ENCODE measurements at regions not wholly inside any gene's neighbourhood (a gene's known extent, or its start where the extent isn't known, plus 50 kb on each side); places are given as distances from the start of the nearest gene placed in this dataset.

- no peak for DNase-seq (ENCODE audit: low spot score)
- Histone ChIP-seq H3K27ac (no peak overlapping the region), H3K4me3 (no peak overlapping the region)
- no peak for TF ChIP-seq CTCF (IDR thresholded peaks at IDR 0.05)
Measured at GRCh38 chr12:115062741-115063140, 378.8 kb upstream of the TBX3 start.

GRCh38 chr12:115060477-115061168 lies 376.6 kb upstream of the TBX3 start:
- no peak for DNase-seq (ENCODE audit: low spot score)
- Histone ChIP-seq H3K27ac (no peak overlapping the region), H3K4me3 (no peak overlapping the region)
- TF ChIP-seq CTCF (IDR thresholded peaks at IDR 0.05): no peak

- Histone ChIP-seq H3K4me3 (no peak overlapping the region), H3K27ac (no peak overlapping the region)
- no peak for DNase-seq (ENCODE audit: low spot score)
- no peak for TF ChIP-seq CTCF (IDR thresholded peaks at IDR 0.05)
Measured at GRCh38 chr12:115057445-115057844, 373.5 kb upstream of the TBX3 start.

- no peak for TF ChIP-seq CTCF (IDR thresholded peaks at IDR 0.05)
- H3K27ac ChIP-seq: no peak overlapping the region
- DNase-seq (ENCODE audit: low spot score): no peak
- no peak overlapping the region for H3K4me3 ChIP-seq
Measured at GRCh38 chr12:115051378-115051777, 367.4 kb upstream of the TBX3 start.

GRCh38 chr12:115049614-115050013 lies 365.6 kb upstream of the TBX3 start:
- TF ChIP-seq CTCF (IDR thresholded peaks at IDR 0.05): no peak
- Histone ChIP-seq H3K4me3 (no peak overlapping the region), H3K27ac (no peak overlapping the region)
- no peak for DNase-seq (ENCODE audit: low spot score)

GRCh38 chr12:115046805-115047204 lies 362.8 kb upstream of the TBX3 start:
- H3K27ac ChIP-seq: no peak overlapping the region
- no peak overlapping the region for H3K4me3 ChIP-seq
- DNase-seq (ENCODE audit: low spot score): no peak
- no peak for TF ChIP-seq CTCF (IDR thresholded peaks at IDR 0.05)

GRCh38 chr12:115044073-115044472 lies 360.1 kb upstream of the TBX3 start:
- Histone ChIP-seq H3K4me3 (no peak overlapping the region), H3K27ac (no peak overlapping the region)
- no peak for TF ChIP-seq CTCF (IDR thresholded peaks at IDR 0.05)
- no peak for DNase-seq (ENCODE audit: low spot score)

Measured in coronary artery (tissue), 2 donors.